Fibroblast of villous mesenchyme (primary cell): ENCODE measurements at regions not wholly inside any gene's neighbourhood (a gene's known extent, or its start where the extent isn't known, plus 50 kb on each side); places are given as distances from the start of the nearest gene placed in this dataset.
"Not testable (repeated sequence)": the region's sequence is repeated elsewhere in the genome, so short reads cannot be mapped to it uniquely, and the experiment has no call there.

Source experiments
- DNase-seq: peaks from one replicate; pipeline ENCODE4 v3.0.0-alpha.2; 2010; ENCODE audit warnings: low read depth
- H3K4me3 ChIP-seq: 2 replicates; pipeline ENCODE4 v1.5.1; 2011; ENCODE audit warnings: low read depth, mild to moderate bottlenecking, low read length
- CTCF ChIP-seq: IDR thresholded peaks from 2 replicates; pipeline ENCODE4 v1.5.1; 2012; ENCODE audit warnings: low read depth, mild to moderate bottlenecking, low read length; ENCODE audit not compliant: insufficient read depth

DNA sequence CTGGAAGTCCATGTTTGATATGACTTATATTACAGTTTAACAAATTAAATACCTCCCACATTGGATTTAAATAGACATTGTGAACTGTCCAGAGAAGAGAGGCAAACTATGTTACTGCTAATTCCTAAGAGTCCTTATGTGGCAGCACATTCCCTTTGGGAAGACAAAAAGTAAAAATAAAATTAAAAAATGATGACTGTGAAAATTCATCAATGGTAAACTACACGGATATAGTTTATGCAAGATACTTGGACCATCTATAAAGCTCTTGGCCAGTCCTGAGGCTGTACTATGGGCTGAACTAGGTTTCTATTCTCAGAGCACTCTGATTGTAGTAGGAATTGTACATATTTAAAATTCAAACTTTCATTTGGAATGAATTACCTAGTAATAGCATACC lies 206.4 kb downstream of the LRRK2 start:
- no peak for DNase-seq
- no peak overlapping the region for H3K4me3 ChIP-seq
- no peak for TF ChIP-seq CTCF

DNA sequence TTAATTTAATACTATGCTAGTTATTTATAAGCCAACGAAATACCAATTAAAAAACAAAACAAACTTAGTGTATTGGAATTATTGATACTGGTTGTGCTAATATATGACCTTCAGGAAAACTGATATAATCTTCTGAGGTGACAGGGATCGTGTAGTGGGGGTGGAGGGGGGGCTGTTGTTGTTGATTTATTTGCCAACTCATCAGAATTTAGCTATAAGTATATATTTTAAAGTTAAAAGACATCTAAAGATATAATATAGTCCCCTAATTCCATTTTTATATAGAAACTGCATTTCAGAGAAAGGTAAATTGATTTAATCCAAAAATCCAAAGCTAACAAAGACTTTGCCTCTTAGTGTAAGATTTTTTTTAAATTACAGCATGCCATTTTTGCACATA lies 210.5 kb downstream of the LRRK2 start:
- no peak for DNase-seq
- H3K4me3 ChIP-seq = no peak overlapping the region
- TF ChIP-seq CTCF = no peak

GRCh38 chr12:40435951-40436350 lies 211.2 kb downstream of the LRRK2 start:
- no peak for DNase-seq
- TF ChIP-seq CTCF = no peak

GRCh38 chr12:40436564-40436963 lies 211.8 kb downstream of the LRRK2 start:
- no peak for TF ChIP-seq CTCF
- H3K4me3 ChIP-seq = no peak overlapping the region
- DNase-seq = no peak

More at GRCh38 chr12:40435951-40436350, 211.2 kb downstream of the LRRK2 start:
- H3K4me3 ChIP-seq = no peak overlapping the region

DNA sequence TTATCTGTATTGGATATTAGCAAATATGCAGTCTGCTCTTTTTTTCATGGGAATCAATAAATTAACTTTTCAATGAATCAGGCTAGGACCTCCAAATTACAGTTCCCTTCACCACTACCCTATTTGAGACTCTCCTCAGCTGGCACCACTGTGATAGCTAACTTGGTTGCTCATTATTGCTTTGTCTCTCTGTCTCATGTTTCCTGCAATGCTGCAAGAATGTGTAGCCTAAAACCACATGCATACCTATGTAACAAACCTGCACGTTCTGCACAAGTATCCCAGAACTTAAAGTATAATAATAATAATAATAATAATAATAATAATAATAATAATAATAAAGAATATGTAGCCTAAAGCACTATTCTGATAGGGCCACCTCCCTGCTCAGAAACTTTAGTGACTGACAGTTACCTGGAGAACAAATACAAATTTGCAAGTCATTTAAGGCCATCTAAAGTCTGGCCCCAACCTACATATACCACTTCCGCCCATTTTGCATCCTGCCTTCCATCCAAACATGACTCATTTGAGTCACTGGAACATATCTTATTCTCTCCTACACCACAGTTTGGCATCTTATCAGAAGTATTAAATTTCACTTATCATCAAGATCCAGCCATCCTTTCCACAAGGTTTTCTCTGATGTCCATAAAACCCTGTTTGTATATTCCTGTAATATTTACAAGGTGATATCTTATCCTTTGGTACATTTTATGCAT lies 215.1 kb downstream of the LRRK2 start:
- no peak overlapping the region for H3K4me3 ChIP-seq
- TF ChIP-seq CTCF = no peak
- no peak for DNase-seq

GRCh38 chr12:40444174-40444573 lies 219.4 kb downstream of the LRRK2 start:
- DNase-seq = no peak
- no peak for TF ChIP-seq CTCF
- H3K4me3 ChIP-seq = no peak overlapping the region

DNA sequence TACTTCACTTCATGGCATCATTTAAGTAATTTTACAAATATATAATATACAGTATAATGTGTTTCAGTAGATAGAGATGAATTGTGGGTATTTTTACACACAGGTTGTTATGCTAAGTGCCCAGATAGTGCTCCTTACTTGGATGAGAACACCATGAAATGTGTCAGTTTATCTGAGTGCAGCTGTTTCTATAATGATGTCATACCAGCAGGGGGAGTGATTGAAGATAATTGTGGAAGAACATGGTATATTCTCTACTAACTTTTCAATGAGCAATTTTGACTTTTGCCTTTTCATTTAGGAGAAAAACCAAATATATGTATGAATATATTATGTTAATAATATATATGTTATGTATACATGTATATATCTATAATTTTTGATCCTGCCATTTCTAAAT lies 221.6 kb downstream of the LRRK2 start:
- peak; percentile 43 for TF ChIP-seq CTCF
- H3K4me3 ChIP-seq = no peak overlapping the region
- DNase-seq = peak; percentile 9

GRCh38 chr12:40448523-40448922 lies 223.7 kb downstream of the LRRK2 start:
- DNase-seq, H3K4me3 ChIP-seq: not testable (repeated sequence)
